Fibroblast of villous mesenchyme (primary cell): ENCODE measurements at regions not wholly inside any gene's neighbourhood (a gene's known extent, or its start where the extent isn't known, plus 50 kb on each side); places are given as distances from the start of the nearest gene placed in this dataset.
A peak's percentile ranks its signal among the peaks of the same experiment; 100 is the strongest.

ENCODE experiments used
- DNase-seq: peaks from one replicate; pipeline ENCODE4 v3.0.0-alpha.2; 2010; ENCODE audit warnings: low read depth
- H3K4me3 ChIP-seq: 2 replicates; pipeline ENCODE4 v1.5.1; 2011; ENCODE audit warnings: low read depth, mild to moderate bottlenecking, low read length
- CTCF ChIP-seq: IDR thresholded peaks from 2 replicates; pipeline ENCODE4 v1.5.1; 2012; ENCODE audit warnings: low read depth, mild to moderate bottlenecking, low read length; ENCODE audit not compliant: insufficient read depth

GRCh38 chr21:39084073-39084472, 99.2 kb downstream of the PSMG1 start:
- H3K4me3 ChIP-seq = no peak overlapping the region
- TF ChIP-seq CTCF = no peak
- DNase-seq = no peak

- no peak overlapping the region for H3K4me3 ChIP-seq
- no peak for TF ChIP-seq CTCF
- DNase-seq = peak; percentile 93
Observed at GRCh38 chr21:39083377-39084008, 99.8 kb downstream of the PSMG1 start.

GRCh38 chr21:39082656-39083376, 100.4 kb downstream of the PSMG1 start:
- no peak for TF ChIP-seq CTCF
- H3K4me3 ChIP-seq = no peak overlapping the region
- no peak for DNase-seq

GRCh38 chr21:39080366-39080765, 102.9 kb downstream of the PSMG1 start:
- H3K4me3 ChIP-seq = no peak overlapping the region
- DNase-seq = no peak
- TF ChIP-seq CTCF = no peak

GRCh38 chr21:39079617-39080016, 103.6 kb downstream of the PSMG1 start:
- TF ChIP-seq CTCF = no peak
- DNase-seq = peak; percentile 91

GRCh38 chr21:39078322-39079065, 104.8 kb downstream of the PSMG1 start:
- TF ChIP-seq CTCF = no peak
- DNase-seq = peak; percentile 74
- H3K4me3 ChIP-seq = no peak overlapping the region

More at GRCh38 chr21:39079617-39080016, 103.6 kb downstream of the PSMG1 start:
- no peak overlapping the region for H3K4me3 ChIP-seq
